IPS DF 4.7 (cell line): ENCODE measurements at regions not wholly inside any gene's neighbourhood (a gene's known extent, or its start where the extent isn't known, plus 50 kb on each side); places are given as distances from the start of the nearest gene placed in this dataset.

ENCODE experiments used
- DNase-seq: peaks from one replicate; pipeline ENCODE4 v3.0.0-alpha.2; 2013; ENCODE audit warnings: low spot score; ENCODE audit errors: extremely low read depth

- DNase-seq: no peak
Observed at GRCh38 chr1:90206260-90206659, 211.3 kb downstream of the ZNF326 start.

GRCh38 chr1:90204780-90205179 is 209.9 kb downstream of the ZNF326 start:
- no peak for DNase-seq

- DNase-seq: no peak
Observed at GRCh38 chr1:90204023-90204590, 209.2 kb downstream of the ZNF326 start.

DNA sequence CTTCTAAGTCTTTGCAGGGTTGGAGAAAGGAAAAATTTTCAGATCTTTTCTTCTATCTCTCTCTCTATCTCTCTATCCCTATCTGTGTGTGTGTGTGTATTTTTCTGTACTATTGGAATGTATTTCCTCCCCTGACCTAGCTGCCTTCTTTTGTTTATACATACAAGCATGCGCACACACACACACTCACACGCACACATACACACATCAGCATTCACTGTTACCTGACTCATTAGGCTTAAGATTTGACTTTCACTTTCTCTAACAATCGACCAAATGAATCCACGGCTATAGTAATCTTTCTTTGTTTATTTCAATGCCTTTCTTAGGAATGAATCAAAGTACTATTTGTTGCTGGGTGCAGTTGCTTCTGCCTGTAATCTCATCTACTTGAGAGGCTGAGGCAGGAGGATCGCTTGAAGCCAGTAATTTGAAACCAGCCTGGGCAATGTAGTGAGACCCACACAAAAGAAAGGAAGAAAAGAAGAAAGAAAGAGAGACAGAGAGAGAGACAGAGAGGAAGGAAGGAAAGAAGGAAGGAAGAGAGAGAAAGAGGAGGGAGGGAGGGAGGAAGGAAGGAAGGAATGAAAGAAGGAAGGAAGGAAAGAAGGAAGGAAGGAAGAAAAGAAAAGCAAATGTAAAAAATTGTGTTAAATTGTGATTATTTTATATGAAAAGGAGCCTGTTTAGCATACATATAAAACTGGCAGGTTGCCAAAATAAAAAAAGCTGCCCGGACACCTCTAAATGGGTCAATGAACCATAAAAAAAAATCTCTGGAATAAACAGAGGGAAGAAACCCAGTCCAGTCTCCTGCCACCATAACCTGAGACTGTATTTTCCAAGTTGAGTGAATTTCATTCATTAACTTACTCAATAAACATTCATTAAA is 206.8 kb downstream of the ZNF326 start:
- DNase-seq: no peak

DNA sequence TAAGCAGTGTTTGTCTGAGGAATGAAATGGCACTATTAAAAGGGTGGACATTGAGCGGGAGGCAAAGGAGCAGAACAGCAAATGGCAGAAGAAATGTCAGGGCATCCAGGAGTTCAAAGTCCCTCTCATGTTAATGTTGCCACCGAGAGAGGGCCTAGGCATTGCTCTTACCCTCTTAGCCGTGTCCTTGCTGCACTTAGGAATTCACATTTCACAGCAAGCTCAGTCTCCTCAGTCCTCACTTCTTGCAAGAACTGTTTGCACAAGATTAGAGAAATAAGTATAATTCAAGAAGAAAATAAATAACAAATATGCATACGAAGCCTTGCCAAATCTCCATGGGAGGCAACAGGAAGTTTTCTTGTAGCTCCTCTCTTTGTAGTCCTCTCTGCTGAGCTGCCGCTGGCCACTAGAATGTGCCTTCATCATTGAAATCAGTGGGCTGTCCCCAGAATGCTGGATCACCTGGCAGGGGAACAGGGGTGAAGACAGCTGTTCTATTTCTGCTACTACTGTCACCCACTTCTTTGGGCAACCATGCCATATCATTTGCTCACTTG is 205.8 kb downstream of the ZNF326 start:
- DNase-seq: no peak

- DNase-seq: no peak
Observed at GRCh38 chr1:90198616-90199332, 203.9 kb downstream of the ZNF326 start.

- DNase-seq: no peak
Observed at GRCh38 chr1:90193116-90193515, 198.2 kb downstream of the ZNF326 start.

DNA sequence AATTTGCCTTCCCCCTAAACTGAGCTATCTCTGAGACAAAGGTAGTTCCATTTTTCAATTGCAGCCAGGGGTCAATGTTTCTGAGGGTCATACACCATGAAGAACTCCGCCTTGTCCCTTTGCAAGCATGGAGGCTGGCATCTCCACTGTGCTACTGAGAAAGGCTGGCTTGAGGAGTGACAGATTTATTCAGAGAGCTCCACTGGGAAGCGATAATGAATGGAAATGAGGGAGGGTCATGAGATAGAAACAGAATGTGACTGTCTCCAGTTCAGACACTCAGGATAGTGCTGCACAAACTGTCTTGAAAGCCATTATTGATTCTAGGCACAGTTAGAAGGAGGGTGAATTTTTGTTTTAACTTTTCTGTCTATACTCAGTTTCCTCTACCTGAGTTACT is 197.5 kb downstream of the ZNF326 start:
- DNase-seq: no peak

DNA sequence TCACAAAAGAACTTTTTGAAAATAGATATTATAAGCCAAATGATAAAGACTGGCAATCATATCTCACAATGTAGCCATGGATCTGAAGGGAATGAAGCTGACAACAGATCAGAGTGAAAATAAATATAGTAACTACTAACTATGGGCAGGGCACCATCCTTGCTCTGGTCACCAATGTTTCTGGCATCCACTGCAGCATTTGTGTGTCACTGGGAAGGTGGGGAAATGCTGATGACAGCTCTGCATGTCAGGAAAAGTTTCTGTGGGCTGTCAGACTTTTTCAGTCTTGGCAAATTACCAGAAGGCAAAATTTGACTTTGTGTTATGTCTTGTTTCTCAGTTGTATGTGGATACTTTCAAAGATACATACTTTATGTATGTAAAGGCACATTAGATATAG is 195.6 kb downstream of the ZNF326 start:
- no peak for DNase-seq

DNA sequence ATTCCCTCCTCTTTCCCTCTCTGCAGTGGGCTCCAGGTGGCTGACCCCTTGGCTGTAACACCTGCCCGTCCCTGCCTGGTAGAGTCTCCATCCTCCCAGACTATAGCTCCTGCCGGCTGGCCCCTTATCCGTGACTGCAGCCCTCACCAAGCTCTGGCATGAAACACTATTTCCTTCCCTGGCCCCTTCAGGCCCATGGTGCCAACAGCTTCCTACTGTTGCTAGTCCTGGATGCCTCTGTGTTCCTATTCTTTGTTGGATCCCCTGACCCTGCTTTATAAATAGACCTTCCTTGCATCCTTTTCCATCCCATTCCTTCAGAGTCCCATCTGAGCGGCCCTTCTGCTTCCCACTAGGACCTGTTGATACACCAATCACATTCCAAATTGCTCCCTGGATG is 195.0 kb downstream of the ZNF326 start:
- DNase-seq: no peak

- no peak for DNase-seq
Observed at GRCh38 chr1:90187323-90187585, 192.3 kb downstream of the ZNF326 start.

DNA sequence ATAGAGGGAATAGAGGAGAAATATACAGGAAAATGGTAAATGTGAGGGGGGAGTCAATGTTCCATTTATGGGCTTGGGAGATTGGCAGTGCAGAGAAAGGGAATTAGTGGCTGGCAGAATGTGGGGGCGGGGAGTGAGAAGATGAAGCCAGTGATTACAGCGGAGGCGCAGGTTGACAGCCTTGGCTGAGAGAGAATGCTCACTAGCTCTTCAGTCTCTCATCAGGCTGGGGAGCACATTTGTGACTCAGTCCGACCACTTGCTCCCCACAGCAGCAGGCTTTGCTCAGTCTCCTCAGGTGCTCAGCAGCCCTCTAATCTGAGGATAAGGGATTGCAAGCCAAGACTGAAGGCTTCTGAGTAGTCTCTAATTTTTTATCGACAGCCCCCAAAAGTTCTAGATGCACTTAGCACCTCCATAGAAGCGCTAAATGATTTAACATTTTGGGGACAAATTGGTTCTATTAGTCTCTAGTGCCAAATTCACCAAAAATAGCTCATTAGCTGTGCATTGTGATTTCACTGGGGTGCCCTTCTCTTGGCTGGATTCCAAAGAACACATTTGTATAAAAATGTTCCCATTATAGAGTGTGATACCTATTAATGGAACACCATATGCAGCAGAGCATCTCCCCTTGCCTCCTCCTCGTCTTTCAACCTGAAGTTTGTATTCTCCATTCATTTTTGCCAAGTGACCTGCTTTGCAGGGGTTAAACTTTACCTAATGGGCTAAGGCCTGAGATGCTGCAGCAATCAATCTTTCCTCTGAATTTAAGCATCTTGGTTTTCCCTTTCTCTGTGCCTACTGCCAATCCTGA is 191.8 kb downstream of the ZNF326 start:
- no peak for DNase-seq

DNA sequence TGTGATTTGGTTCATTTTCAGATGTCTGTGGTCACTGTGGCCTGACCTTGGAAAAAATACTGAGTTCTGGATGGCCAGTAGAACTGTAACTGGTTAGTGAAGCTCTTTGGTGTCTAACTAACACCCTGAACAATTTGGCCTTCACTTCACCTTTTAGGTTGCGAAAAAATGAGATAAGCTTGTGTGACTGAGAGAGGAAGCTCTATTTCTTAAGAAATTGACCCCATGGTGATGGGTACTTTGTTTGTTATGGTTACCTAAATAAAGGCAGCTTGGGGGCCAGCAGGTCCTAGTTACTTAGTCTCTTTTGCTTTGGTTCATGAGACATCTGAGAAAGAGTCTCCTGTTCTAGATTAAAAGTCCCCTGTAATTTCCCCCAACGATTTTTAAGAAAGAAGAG is 181.6 kb downstream of the ZNF326 start:
- no peak for DNase-seq

DNA sequence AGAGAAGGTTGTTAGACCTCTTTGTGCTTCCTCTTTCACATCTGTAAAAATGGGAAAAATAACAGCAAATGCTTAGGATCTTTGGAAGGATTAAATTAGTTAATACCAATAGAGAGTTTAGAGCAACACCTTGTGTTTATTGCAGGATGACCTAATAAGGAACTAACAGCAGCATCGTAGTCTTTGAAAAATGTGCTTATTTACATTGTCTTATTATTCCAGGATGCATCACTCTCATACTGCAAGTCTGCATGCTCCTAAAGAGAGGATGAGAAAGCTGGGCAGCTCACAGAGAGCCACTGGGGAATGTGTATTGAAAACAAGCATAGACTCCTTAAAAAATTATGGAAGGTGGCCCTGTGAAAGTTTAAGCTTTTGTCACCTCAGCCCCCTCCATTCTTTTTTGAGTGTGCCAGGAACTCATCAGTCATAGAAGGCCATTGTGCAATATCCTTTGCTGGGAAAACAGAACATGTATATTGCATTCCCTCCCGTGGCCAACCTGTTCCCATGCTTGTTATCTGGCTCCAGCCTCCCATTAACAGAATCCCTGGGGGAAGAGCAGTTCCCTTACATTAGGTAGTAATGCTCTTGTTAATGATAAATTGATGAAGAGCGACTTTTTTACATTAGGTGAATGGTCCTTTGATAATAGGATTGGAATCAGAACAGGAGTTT is 180.7 kb downstream of the ZNF326 start:
- DNase-seq: no peak

DNA sequence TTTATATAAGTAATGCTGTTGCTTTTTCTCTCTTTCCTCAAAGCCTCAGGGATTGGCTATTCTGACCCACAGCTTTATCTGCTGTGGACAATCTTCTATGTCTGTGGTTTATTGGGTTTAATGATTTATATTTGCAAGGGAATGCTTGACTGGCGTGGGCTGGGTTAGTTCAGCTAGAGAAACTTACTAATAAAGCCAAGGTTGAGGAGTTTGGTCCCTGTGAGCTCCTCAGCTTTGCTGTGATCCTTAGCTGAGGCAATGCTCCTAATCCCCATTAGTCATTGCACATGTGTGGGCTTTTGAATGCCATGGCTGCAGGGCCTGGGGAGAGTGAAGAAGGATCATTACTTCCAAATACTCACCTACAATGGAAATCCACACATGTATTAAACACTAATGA is 179.3 kb downstream of the ZNF326 start:
- no peak for DNase-seq

GRCh38 chr1:90162216-90162615 is 167.3 kb downstream of the ZNF326 start:
- DNase-seq: no peak

DNA sequence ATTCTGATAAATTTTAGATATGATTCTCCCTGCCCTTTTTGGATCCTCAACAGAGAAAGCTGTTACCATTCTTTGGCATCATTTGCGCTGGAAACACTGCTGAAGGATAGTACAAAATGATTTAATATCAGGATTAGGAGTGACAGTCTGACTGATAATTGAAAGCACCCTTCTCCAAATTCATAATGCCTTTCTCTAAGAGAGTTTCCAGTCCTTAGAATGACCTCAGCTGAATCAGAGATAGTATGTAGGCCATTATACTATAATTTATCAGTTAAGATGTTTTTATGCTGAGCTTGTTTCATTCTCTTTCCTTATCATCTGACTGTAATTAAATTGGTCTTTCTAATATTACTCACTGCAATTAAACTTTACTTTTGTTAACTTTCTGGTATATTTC is 166.7 kb downstream of the ZNF326 start:
- no peak for DNase-seq

DNA sequence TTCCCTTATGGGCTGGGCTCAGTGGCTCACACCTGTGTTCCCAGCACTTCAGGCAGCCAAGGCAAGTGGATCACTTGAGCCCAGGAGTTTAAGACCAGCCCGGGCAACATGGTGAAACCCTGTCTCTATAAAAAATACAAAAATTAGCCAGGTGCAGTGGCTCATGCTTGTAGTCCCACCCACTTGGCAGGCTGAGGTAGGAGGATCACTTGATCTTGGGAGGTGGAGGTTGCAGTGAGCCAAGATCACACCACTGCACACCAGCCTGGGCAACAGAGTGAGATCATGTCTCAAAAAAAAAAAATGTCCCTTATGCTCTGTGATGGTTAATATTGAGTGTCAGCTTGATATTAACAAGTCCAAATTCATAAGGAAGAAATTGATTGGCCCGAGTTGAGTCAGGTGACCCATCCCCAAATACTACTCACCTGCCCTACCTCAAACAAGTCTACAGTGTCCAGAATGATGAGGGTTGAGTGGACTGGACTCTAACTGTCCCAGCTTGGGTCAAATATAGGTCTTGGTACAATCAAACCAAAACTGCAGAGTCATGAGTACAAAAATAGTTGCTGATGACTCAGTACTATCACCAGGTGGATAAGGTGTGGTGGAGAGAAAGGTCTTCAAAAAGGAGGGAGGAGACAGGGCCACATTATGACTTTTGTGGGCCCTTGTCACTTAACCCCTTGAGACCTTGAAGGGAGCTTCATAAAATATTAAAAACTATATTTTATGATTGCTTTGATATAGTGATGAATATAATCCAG is 161.0 kb downstream of the ZNF326 start:
- DNase-seq: no peak

GRCh38 chr1:90154711-90155110 is 159.8 kb downstream of the ZNF326 start:
- DNase-seq: no peak

DNA sequence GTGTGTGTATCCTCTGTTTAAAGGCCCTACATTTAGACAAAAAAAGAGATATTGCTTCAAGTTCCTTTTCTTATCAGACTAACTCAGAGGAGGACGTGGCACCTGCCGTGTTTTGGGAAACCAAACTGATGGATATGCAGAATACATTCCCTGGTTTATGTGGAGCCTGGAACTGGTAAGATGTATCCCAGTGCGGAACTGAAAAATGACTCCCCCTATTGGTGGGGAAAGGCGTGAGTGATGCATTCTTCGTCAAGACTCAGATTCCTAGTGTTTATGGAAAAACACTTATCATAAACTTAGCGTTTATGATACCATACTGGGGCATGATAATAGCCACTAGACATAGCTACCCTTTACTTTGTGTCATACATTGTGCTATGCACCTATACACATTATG is 154.2 kb downstream of the ZNF326 start:
- no peak for DNase-seq
